Naive B cell (primary cell): ENCODE measurements at regions not wholly inside any gene's neighbourhood (a gene's known extent, or its start where the extent isn't known, plus 50 kb on each side); places are given as distances from the start of the nearest gene placed in this dataset.

Experiments used
- ATAC-seq, 2 donors: fragments of 150-1000 bp; cut with Tn5 transposase; 2 replicates each; pipeline ENCODE4 v1.10.0; 2021; ENCODE audit warnings: low read depth in 2 of 2, mild to moderate bottlenecking in 2 of 2, moderate library complexity in 2 of 2
- DNase-seq: peaks from one replicate; pipeline ENCODE4 v3.0.0; 2022
- H3K27ac Mint-ChIP-seq, 6 donors: one replicate each; pipeline ENCODE4 v1.8.0; 2020 to 2022; ENCODE audit warnings: mild to moderate bottlenecking in 6 of 6, mixed read lengths in 6 of 6, moderate library complexity in 5 of 6, inconsistent platforms in 2 of 6
- H3K27me3 Mint-ChIP-seq, 3 donors: one replicate each; pipeline ENCODE4 v1.8.0; 2021 to 2022; ENCODE audit warnings: mixed read lengths in 3 of 3, mild to moderate bottlenecking in 1 of 3
- H3K36me3 Mint-ChIP-seq, 2 donors: one replicate each; pipeline ENCODE4 v1.8.0; 2020 to 2022; ENCODE audit warnings: mixed read lengths in 2 of 2, inconsistent platforms in 1 of 2, mild to moderate bottlenecking in 1 of 2
- H3K4me1 Mint-ChIP-seq, 3 donors: one replicate each; pipeline ENCODE4 v1.8.0; 2020 to 2022; ENCODE audit warnings: mixed read lengths in 3 of 3, inconsistent platforms in 1 of 3, mild to moderate bottlenecking in 1 of 3, moderate library complexity in 1 of 3
- H3K4me3 Mint-ChIP-seq, 8 donors: one replicate each; pipeline ENCODE4 v1.8.0; 2020 to 2022; ENCODE audit warnings: mild to moderate bottlenecking in 8 of 8, mixed read lengths in 8 of 8, moderate library complexity in 8 of 8, inconsistent platforms in 2 of 8
- H3K9me3 Mint-ChIP-seq, 7 donors: one replicate each; pipeline ENCODE4 v1.8.0; 2020 to 2022; ENCODE audit warnings: mixed read lengths in 7 of 7, mild to moderate bottlenecking in 5 of 7, inconsistent platforms in 2 of 7, moderate library complexity in 1 of 7

DNA sequence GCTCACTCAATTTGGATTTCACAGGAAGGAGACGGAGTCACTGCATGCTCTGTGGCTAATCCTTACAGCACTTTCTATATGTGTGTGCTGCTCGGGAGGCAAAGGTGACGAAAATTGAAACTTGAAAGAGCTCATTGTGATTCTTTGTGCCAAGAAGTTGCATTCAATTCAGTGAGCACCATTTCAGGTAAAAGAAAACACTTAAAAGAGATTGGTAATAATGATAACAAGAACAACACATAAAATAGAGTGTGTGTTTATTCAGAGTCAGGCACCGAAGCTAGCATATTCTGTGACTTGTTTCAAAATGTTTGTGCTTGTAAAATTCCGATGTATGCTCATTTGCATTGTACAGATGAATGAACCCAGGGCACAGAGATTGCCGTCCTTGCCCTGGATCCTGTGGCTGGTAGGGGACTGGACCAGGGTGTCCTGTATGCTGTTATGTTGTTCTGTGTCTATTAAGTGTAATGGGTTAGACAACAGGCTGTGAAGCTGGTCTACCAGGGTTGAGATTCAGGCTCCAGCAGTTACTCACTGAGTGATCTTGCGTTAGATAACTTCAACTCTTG is 193.3 kb upstream of the PROK2 start:
- ATAC-seq, result no peak
- Mint-ChIP-seq H3K4me3 (no peak overlapping the region), H3K27me3 (peaks cover 51 to 68% (median 66%) of the 10 kb centered on the region in 3 donors), H3K36me3 (no peaks in the 10 kb centered on the region), H3K9me3 (no peaks in the 10 kb centered on the region), H3K4me1 (peaks cover 6 to 8% (median 6%) of the 10 kb centered on the region in 3 donors), H3K27ac (no peak overlapping the region)
- no peak for DNase-seq

DNA sequence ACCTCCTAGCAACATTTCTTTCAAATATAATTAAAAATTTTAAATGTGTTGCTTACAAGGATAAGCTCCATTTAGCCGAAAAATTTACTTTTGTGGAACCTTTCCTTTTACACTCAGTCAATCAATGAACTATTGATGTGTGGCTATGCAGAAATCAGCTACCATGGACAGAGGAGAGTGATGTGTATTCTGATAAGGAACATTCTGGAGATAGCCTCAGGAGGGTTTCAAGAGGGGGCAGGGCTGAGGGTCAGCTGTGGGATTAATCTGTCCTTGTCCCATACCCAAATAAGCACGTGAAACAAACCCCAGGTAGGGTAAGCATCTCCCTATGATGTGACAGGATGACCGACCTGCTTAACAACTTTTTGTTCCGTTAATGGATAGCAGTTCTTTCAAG is 192.6 kb upstream of the PROK2 start:
- H3K4me3 Mint-ChIP-seq, result peak overlapping the region in 1 of 8 donors; percentile 32
- no peaks in the 10 kb centered on the region for H3K36me3 Mint-ChIP-seq
- H3K27ac Mint-ChIP-seq, result no peak overlapping the region

DNA sequence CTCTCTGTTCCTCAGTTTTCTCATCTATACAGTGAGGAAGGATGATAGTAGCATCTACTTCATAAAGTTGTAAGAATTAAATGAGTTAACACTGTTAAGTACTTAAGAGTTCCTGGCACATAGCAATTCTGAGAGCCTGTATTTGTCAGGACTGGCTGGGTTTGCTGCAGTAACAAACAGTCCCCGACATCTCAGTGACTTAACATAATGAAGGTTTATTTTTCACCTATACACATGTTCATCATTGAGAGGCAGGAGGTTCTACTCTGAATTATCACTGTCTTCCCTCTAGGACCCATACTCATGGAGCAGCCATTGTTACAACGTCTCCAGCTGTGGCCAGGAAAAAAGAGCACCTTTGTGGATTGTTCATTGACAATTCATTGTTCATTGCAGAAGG is 190.6 kb upstream of the PROK2 start:
- no peaks in the 10 kb centered on the region for H3K36me3 Mint-ChIP-seq
- H3K4me3 Mint-ChIP-seq, result no peak overlapping the region
- DNase-seq (no peak), ATAC-seq (no peak)
- peaks cover 59 to 65% (median 61%) of the 10 kb centered on the region in 3 donors for H3K27me3 Mint-ChIP-seq
- no peaks in the 10 kb centered on the region for H3K9me3 Mint-ChIP-seq
- no peak overlapping the region for H3K27ac Mint-ChIP-seq
- H3K4me1 Mint-ChIP-seq, result peaks cover 8 to 13% (median 12%) of the 10 kb centered on the region in 3 donors

More for the DNA sequence above, 192.6 kb upstream of the PROK2 start:
- DNase-seq (no peak), ATAC-seq (no peak)
- peaks cover 58 to 73% (median 71%) of the 10 kb centered on the region in 3 donors for H3K27me3 Mint-ChIP-seq
- H3K4me1 Mint-ChIP-seq, result peaks cover 6 to 8% (median 6%) of the 10 kb centered on the region in 3 donors
- H3K9me3 Mint-ChIP-seq, result no peaks in the 10 kb centered on the region

DNA sequence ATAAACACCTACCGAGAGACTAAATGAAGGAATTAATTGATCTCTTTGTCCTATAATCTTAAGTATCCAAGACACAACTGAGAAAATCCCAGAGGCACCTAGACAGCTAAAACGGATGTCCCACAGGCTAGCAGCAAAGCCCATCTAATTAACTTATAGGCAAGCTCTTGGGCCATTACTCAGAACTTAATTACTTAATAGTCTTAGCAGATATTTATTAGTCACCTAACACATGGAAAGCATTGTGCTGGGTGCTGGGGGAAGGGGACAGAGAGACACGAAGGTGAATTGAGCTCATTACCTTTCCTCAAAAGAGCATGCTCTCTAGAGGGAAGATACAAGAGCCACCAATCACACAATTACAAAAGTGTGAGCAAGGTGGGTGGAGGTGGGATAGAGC is 189.8 kb upstream of the PROK2 start:
- ATAC-seq, result no peak
- peaks cover 62 to 65% (median 63%) of the 10 kb centered on the region in 3 donors for H3K27me3 Mint-ChIP-seq
- H3K27ac Mint-ChIP-seq, result peak overlapping the region in 1 of 6 donors; percentile 28
- no peaks in the 10 kb centered on the region for H3K9me3 Mint-ChIP-seq
- H3K36me3 Mint-ChIP-seq, result no peaks in the 10 kb centered on the region
- H3K4me3 Mint-ChIP-seq, result no peak overlapping the region
- DNase-seq, result no peak
- peaks cover 8 to 13% (median 12%) of the 10 kb centered on the region in 3 donors for H3K4me1 Mint-ChIP-seq

DNA sequence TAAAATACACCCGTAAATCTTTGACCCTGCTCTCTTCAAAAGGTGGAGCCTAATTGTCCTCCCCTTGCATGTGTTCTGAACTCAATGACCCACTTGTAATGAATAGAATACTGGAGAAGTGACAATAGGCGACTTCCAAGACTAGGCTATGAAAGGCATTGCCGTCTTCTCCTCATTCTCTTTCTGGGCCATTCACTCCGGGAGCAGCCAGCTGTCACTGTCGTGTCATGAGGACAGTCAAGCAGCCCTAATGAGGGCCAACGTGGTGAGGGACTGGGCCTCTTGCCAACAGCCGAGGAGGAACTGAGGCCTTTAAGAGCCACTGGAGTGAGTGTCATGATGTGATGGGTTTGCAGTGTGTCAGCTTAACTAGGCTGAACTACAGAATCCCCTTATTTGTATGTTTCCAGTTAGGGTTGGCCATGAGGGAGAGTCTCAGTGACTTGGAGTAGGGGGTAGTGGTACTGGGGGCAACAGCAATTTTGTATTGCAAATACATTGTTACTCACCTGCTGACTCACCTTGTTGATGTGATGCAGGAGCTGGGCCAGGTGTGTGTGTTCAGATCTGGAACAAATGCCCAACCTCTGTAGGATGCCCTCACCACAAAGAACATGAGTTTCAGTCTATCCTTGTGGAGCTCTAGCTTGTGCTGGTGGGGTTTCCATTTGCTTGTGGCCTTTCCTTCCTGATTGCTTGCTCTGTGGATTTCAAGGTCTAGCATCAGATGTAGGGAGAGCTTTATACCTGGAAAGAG is 188.5 kb upstream of the PROK2 start:
- no peak overlapping the region for H3K4me3 Mint-ChIP-seq
- ATAC-seq, result no peak
- no peaks in the 10 kb centered on the region for H3K36me3 Mint-ChIP-seq
- H3K27ac Mint-ChIP-seq, result peak overlapping the region in 1 of 6 donors; percentile 55
- no peak for DNase-seq
- H3K4me1 Mint-ChIP-seq, result peaks cover 8 to 13% (median 12%) of the 10 kb centered on the region in 3 donors
- H3K27me3 Mint-ChIP-seq, result peaks cover 51 to 58% (median 51%) of the 10 kb centered on the region in 3 donors
- H3K9me3 Mint-ChIP-seq, result no peaks in the 10 kb centered on the region

DNA sequence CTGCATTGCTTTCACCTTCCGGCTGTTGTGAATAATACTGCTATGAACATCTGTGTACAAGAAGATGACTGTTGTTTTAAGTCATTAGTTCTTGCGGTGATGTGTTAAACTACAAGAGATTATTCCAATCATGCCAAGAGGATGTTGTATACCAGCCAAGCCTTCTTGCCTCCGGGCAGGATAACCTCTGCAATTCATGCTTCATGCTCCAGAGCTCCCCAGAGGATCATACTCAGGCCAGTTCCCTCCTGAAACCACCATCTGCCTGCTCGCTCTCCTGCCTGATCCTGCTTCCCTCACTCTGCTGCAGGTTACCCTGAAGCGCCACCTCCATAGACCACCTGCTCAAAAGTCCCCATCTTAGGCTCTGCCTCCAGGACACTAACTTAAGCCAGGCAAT is 187.1 kb upstream of the PROK2 start:
- no peak overlapping the region for H3K4me3 Mint-ChIP-seq
- ATAC-seq (peak; percentile 41 to 49), DNase-seq (no peak)

DNA sequence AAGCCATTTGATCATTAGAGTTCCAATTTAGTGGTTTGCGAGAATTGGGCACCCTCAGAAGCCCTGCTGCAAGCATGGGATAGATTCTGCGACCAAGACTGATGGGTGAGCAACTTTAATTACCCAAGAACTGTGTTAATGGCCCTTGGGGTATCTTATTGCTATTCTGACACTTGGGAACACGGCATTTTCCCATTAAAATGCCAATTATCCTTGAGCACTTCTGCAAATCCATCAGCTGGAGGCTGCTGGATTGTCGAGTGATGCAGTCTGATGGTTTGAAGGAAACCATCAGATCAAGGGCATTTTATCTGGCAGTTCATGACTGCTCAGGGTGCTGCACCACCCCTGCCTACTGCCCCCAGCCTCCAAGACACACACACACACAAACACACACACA is 183.6 kb upstream of the PROK2 start:
- ATAC-seq (no peak), DNase-seq (no peak)
- H3K27me3 Mint-ChIP-seq, result peaks cover 43 to 71% (median 54%) of the 10 kb centered on the region in 3 donors
- peaks cover 5 to 12% (median 6%) of the 10 kb centered on the region in 3 donors for H3K4me1 Mint-ChIP-seq
- H3K4me3 Mint-ChIP-seq, result no peak overlapping the region
- no peaks in the 10 kb centered on the region for H3K36me3 Mint-ChIP-seq
- H3K27ac Mint-ChIP-seq, result no peak overlapping the region
- peaks cover 0 to 2% (median 0%) of the 10 kb centered on the region in 7 donors for H3K9me3 Mint-ChIP-seq

More for the DNA sequence above, 187.1 kb upstream of the PROK2 start:
- H3K36me3 Mint-ChIP-seq, result no peaks in the 10 kb centered on the region
- peaks cover 43 to 61% (median 44%) of the 10 kb centered on the region in 3 donors for H3K27me3 Mint-ChIP-seq
- peaks cover 6 to 13% (median 12%) of the 10 kb centered on the region in 3 donors for H3K4me1 Mint-ChIP-seq
- no peaks in the 10 kb centered on the region for H3K9me3 Mint-ChIP-seq
- no peak overlapping the region for H3K27ac Mint-ChIP-seq

DNA sequence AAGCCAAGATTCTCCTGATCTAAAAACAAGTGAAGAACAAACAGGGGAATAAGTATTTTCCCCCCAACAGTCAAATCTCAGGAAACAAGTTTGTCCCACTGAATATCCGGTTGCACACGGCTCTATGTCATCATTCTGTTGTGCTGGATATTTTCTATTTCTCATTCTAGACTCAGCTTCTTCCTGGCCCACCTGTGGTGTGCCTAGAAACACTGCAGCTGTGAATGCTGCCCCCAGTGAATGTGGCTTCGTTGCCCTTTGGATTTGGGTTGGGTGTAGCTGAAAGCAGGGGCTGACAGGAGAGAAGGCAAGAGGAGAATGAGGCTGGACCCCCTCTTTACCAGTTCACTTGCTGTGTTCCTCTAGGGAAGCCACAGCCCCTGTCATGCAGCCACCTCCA is 181.2 kb upstream of the PROK2 start:
- ATAC-seq (no peak), DNase-seq (no peak)
- H3K27me3 Mint-ChIP-seq, result peaks cover 37 to 62% (median 59%) of the 10 kb centered on the region in 3 donors
- H3K27ac Mint-ChIP-seq, result no peak overlapping the region
- peaks cover 0 to 6% (median 0%) of the 10 kb centered on the region in 3 donors for H3K4me1 Mint-ChIP-seq
- no peak overlapping the region for H3K4me3 Mint-ChIP-seq
- peaks cover 0 to 2% (median 0%) of the 10 kb centered on the region in 7 donors for H3K9me3 Mint-ChIP-seq
- H3K36me3 Mint-ChIP-seq, result no peaks in the 10 kb centered on the region

DNA sequence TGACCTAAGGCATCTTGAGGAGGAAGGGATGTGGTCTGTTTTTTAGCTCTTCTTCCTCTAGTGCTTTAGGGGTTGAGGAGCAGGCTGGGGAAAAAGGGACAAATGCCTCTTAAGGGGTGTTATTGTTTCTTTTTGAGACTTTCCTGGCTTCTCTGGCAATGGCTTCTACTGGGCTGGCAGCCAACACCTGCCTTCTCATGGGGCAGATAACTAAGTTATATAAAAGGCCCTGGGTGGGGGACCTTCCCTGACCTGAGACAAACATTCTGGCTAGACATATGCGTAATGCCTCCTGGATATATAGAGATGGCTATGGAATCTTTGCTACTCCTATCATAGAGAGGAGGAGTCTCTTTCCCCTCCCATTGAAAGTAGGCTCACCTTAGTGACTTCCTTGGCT is 179.2 kb upstream of the PROK2 start:
- no peak overlapping the region for H3K4me3 Mint-ChIP-seq
- peaks cover 0 to 2% (median 0%) of the 10 kb centered on the region in 7 donors for H3K9me3 Mint-ChIP-seq
- no peak for DNase-seq
- ATAC-seq, result no peak
- H3K36me3 Mint-ChIP-seq, result no peaks in the 10 kb centered on the region
- peaks cover 0 to 6% (median 0%) of the 10 kb centered on the region in 3 donors for H3K4me1 Mint-ChIP-seq
- no peak overlapping the region for H3K27ac Mint-ChIP-seq
- H3K27me3 Mint-ChIP-seq, result peaks cover 37 to 70% (median 56%) of the 10 kb centered on the region in 3 donors

DNA sequence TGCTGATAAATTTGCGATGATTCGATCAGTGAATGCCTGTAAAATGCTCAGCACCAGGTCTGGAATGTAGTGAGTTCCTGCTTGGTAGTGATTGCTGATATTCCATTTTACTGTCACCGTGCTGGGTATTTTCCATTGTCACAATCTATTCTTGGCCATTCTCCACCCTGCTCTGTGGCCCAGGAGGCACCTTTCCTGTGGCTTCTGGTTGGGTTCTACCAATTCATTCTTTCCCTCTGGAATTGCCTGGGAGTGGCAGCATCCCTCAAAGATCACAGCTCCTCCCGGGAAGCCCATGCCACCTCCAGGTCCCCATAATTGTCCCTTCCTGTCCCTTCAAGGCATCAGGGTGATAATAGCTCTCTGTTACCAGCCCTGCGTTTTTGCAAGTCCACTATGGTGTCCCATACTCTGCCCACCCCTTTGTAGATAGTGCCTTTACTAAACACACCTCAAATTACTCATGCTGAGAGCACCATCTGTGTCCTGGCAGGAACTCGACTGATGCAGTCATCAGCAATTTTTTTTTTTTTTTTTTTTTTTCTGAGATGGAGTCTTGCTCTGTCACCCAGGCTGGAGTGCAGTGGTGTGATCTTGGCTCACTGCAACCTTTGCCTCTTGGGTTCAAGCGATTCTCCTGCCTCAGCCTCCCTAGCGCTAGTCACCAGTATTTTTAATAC is 177.8 kb upstream of the PROK2 start:
- DNase-seq, result no peak
- H3K36me3 Mint-ChIP-seq, result no peaks in the 10 kb centered on the region
- H3K9me3 Mint-ChIP-seq, result peaks cover 0 to 2% (median 0%) of the 10 kb centered on the region in 7 donors
- no peak overlapping the region for H3K27ac Mint-ChIP-seq
- H3K4me1 Mint-ChIP-seq, result peaks cover 0 to 6% (median 0%) of the 10 kb centered on the region in 3 donors
- no peak overlapping the region for H3K4me3 Mint-ChIP-seq
- peaks cover 37 to 64% (median 58%) of the 10 kb centered on the region in 3 donors for H3K27me3 Mint-ChIP-seq
- no peak for ATAC-seq

DNA sequence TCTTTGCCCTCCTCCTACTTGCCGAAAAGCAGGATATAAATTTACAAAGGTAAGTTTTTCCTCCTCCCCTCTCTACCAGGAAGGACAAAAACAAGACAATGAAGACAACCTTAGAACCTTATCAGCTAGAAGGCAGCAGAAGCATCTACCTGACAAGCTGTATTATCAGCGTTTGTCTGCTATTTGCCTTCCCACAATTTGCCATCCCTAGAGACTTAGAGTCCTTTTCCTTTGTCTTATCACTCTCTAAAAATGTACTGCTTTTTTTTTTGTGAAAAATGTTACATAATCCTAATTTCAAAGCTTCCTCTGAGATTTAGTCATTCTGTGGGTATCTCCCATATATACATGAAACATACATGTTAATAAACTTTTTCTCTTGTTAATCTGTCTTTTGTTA is 176.9 kb upstream of the PROK2 start:
- H3K27me3 Mint-ChIP-seq, result peaks cover 33 to 59% (median 59%) of the 10 kb centered on the region in 3 donors
- no peak overlapping the region for H3K27ac Mint-ChIP-seq
- H3K4me1 Mint-ChIP-seq, result peaks cover 0 to 6% (median 0%) of the 10 kb centered on the region in 3 donors
- no peaks in the 10 kb centered on the region for H3K36me3 Mint-ChIP-seq
- DNase-seq (no peak), ATAC-seq (no peak)
- peaks cover 0 to 4% (median 0%) of the 10 kb centered on the region in 7 donors for H3K9me3 Mint-ChIP-seq
- no peak overlapping the region for H3K4me3 Mint-ChIP-seq

DNA sequence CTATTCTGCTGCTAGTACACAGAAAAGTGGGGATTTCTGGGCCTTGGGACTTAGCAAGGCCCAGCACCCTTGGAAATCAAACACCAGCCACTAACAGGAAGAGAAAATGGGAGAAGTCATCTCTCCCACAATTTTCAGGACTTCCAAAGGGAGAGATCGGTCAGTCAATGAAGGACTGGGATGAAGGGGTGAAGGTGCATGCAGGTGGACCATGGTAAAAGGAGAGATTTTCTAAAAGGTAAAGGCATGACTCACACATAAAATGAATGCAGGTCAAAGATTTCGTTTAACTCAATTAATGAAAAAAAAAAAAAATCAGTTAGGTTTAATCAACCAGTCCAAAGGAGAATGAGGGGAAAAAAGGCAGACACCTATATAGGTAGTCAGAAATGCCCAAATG is 176.4 kb upstream of the PROK2 start:
- no peaks in the 10 kb centered on the region for H3K36me3 Mint-ChIP-seq
- H3K9me3 Mint-ChIP-seq, result peaks cover 0 to 4% (median 0%) of the 10 kb centered on the region in 7 donors
- ATAC-seq, result no peak
- peaks cover 0 to 1% (median 0%) of the 10 kb centered on the region in 3 donors for H3K4me1 Mint-ChIP-seq
- DNase-seq, result no peak
- H3K4me3 Mint-ChIP-seq, result no peak overlapping the region
- H3K27ac Mint-ChIP-seq, result peak overlapping the region in 1 of 6 donors; percentile 16
- peaks cover 28 to 55% (median 53%) of the 10 kb centered on the region in 3 donors for H3K27me3 Mint-ChIP-seq

DNA sequence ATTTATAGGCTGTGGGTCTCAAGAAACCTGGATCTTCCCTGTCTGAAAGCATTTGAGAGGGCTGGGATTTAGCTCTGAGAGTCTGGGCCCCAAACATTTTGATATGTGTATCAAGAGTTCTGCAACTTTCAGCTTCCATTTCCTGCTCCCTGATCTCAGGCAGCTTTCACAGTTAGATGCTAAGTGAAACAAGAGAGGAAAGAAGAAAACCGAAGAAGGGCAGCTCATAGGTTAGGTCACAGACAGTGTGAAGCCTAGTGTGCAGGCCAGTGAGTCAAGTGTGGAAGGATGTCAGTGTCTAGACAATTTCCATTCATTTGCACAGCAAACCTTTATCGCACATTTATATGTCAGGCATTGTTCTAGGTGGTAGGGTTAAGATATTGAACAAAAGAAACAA is 173.6 kb upstream of the PROK2 start:
- no peak overlapping the region for H3K4me3 Mint-ChIP-seq
- ATAC-seq (no peak), DNase-seq (no peak)
- peaks cover 8 to 12% (median 9%) of the 10 kb centered on the region in 3 donors for H3K4me1 Mint-ChIP-seq
- no peaks in the 10 kb centered on the region for H3K36me3 Mint-ChIP-seq
- H3K27me3 Mint-ChIP-seq, result peaks cover 12 to 42% (median 27%) of the 10 kb centered on the region in 3 donors
- H3K27ac Mint-ChIP-seq, result peak overlapping the region in 1 of 6 donors; percentile 9
- H3K9me3 Mint-ChIP-seq, result peaks cover 0 to 4% (median 0%) of the 10 kb centered on the region in 7 donors
